ENCODE measurements at regions not wholly inside any gene's neighbourhood (a gene's known extent, or its start where the extent isn't known, plus 50 kb on each side); places are given as distances from the start of the nearest gene placed in this dataset.

DNA sequence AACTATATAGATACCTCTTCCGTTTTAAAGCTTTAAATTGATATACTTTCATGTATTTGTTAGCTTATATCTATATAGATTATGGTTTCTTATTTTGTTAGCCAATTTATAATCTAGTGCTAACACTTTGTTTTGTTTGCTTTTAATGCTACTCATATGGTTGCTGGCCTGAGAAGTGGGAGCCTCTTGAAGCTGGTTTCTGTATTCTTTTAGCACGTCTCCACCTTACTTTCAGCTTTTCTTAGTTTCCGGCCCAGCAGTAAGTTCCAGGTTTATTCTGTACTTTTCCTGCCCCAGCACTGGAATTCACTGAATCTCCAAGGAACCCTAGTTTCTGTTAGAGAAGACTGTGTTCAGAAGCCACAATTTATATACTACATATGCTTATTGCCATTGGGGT, 458.9 kb downstream of the PRR16 start:
- H4K91ac ChIP-seq (ENCODE audit: insufficient read depth, low read depth, low read length): no peak overlapping the region
- ATAC-seq (ENCODE audit: low read depth): no peak
- H3K23ac ChIP-seq (ENCODE audit: low read depth, low read length): no peak overlapping the region
- H2AK5ac ChIP-seq (ENCODE audit: low read depth, low read length): no peak overlapping the region
- TF ChIP-seq BHLHE40 (IDR thresholded peaks at IDR 0.05; ENCODE audit: low read depth, low read length): no peak
- DNase-seq: no peak
- in situ Hi-C loops (cut with MboI; ENCODE audit: low sequenced_read_pairs) (no loop called here), intact Hi-C loops (cut with micrococcal nuclease) (no loop called here), dilution Hi-C loops (cut with HindIII; ENCODE audit: low sequenced_read_pairs, unreplicated experiment) (no loop called here)
- no peaks in the 10 kb centered on the region for H3K9me1 ChIP-seq (ENCODE audit: insufficient read depth, low read length)
- no peak overlapping the region for H3K9ac ChIP-seq (ENCODE audit: low read depth, low read length)
- WGBS, 2 experiments (ENCODE audit: extremely low coverage in 2 of 2, insufficient read length in 1 of 2): no CpG with 5 or more reads among the region's 3 CpGs
- no peak overlapping the region for H3K14ac ChIP-seq (replicated peaks; ENCODE audit: low read depth, low read length)
- H4K5ac ChIP-seq (ENCODE audit: low read depth, low read length): no peak overlapping the region
- H3K79me1 ChIP-seq (ENCODE audit: low read depth in 1 of 2, low read length in 2 of 2): no peaks in the 10 kb centered on the region
- no TSS peak for BruUV-seq (replicated peaks)
- no peak overlapping the region for H2AFZ ChIP-seq (replicated peaks; ENCODE audit: low read length, poor library complexity)
- H4K8ac ChIP-seq (ENCODE audit: low read depth in 2 of 2, low read length in 2 of 2): no peak overlapping the region
- H2BK5ac ChIP-seq (ENCODE audit: low read depth, low read length, poor library complexity, severe bottlenecking): no peak overlapping the region
- ChIA-PET CTCF (no interaction called here), POLR2A (ENCODE audit: unreplicated experiment) (no interaction called here)
- H2BK20ac ChIP-seq (ENCODE audit: low read depth, low read length): no peak overlapping the region
- no peak overlapping the region for H2BK120ac ChIP-seq (ENCODE audit: low read depth, low read length)
- no peaks in the 10 kb centered on the region for H3K36me3 ChIP-seq (ENCODE audit: control insufficient read depth, insufficient read depth, low read length)
- H2AK9ac ChIP-seq (replicated peaks; ENCODE audit: low read depth, low read length, poor library complexity): no peak overlapping the region
- no peaks in the 10 kb centered on the region for H3K9me3 ChIP-seq (ENCODE audit: control insufficient read depth, insufficient read depth, low read length)
- H3K4me1 ChIP-seq (ENCODE audit: control insufficient read depth, insufficient read depth, low read length): no peaks in the 10 kb centered on the region
- no peak overlapping the region for H3K27ac ChIP-seq (ENCODE audit: insufficient read depth, low read length)
- H4K20me1 ChIP-seq (ENCODE audit: insufficient read depth, low read length): no peaks in the 10 kb centered on the region
- no peak overlapping the region for H3K56ac ChIP-seq (ENCODE audit: extremely low read depth, insufficient read depth, low read length)
- H3K18ac ChIP-seq (ENCODE audit: low read depth, low read length): no peak overlapping the region
- no peak overlapping the region for H3K4me3 ChIP-seq (ENCODE audit: insufficient read depth, low read depth, low read length)
- no peaks in the 10 kb centered on the region for H3K27me3 ChIP-seq (ENCODE audit: control insufficient read depth, insufficient read depth, low read length)
- no peak overlapping the region for H3K4me2 ChIP-seq (ENCODE audit: low read depth, low read length)
- no peak overlapping the region for H2BK15ac ChIP-seq (ENCODE audit: low read depth, low read length)
- H3K4ac ChIP-seq (ENCODE audit: low read depth, low read length): no peak overlapping the region

Measured in IMR-90 (cell line).